Astrocyte of the spinal cord (primary cell): ENCODE measurements at regions not wholly inside any gene's neighbourhood (a gene's known extent, or its start where the extent isn't known, plus 50 kb on each side); places are given as distances from the start of the nearest gene placed in this dataset.

Experiments
- DNase-seq: peaks from one replicate; pipeline ENCODE4 v3.0.0; 2011; ENCODE audit warnings: low read depth, low spot score
- H3K4me3 ChIP-seq: 2 replicates; pipeline ENCODE4 v1.5.1; 2011; ENCODE audit warnings: low read depth, mild to moderate bottlenecking, low read length, moderate library complexity
- CTCF ChIP-seq: IDR thresholded peaks from 2 replicates; pipeline ENCODE4 v1.5.1; 2012; ENCODE audit warnings: low read depth, mild to moderate bottlenecking, low read length, inconsistent platforms
- in situ Hi-C: cut with HindIII; loops from 2 replicates; pipeline ENCODE4 v1.10.0; 2017; ENCODE audit warnings: low sequenced_read_pairs

- TF ChIP-seq CTCF, result no peak
- H3K4me3 ChIP-seq, result no peak overlapping the region
- DNase-seq, result no peak
- in situ Hi-C loops, result no loop called here
Measured at GRCh38 chrX:15163131-15163530, 106.8 kb downstream of the ASB9 start.

- H3K4me3 ChIP-seq, result no peak overlapping the region
- TF ChIP-seq CTCF, result no peak
- in situ Hi-C loops, result no loop called here
- no peak for DNase-seq
Measured at GRCh38 chrX:15160558-15161095, 109.3 kb downstream of the ASB9 start.

GRCh38 chrX:15158736-15159406, 111.0 kb downstream of the ASB9 start:
- DNase-seq, result no peak
- no peak overlapping the region for H3K4me3 ChIP-seq
- in situ Hi-C loops, result no loop called here
- TF ChIP-seq CTCF, result no peak

DNA sequence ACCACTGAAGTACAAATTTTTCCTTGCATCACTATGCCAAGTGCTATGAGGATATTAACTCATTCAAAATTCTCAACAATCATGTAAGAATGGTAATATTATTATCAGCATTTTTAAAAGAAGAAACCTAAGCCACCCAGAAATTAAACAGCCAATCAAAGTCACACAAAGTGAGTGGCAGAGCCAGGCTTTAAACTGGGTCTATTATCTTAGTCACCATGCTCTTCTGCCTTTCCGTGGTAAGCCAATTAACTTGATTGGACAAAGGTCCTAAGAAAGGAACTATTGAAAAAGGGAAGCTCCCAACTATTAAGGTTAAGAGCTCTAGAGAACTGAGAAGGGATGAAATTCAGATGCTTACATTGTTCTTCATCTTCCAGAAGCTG, 111.5 kb downstream of the ASB9 start:
- no peak for TF ChIP-seq CTCF
- DNase-seq, result no peak
- in situ Hi-C loops, result no loop called here
- H3K4me3 ChIP-seq, result no peak overlapping the region

DNA sequence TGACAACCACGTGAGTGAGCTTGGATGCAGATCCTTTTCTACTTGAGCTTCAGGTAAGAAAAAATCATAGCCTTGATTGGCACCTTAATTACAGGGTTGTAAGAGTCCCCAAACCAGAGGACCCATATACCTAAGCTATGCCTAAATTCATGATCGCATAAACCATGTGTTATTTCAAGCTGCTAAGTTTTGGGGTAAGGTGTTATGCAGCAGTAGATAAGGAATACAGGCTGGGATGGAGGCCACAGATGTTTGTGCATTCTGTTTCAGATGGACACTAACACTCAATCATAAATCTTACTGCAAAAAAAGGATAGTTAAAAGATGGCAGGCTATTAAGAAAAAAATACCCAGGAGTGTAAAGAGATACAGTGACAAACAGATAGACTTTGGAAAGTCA, 112.3 kb downstream of the ASB9 start:
- no peak overlapping the region for H3K4me3 ChIP-seq
- TF ChIP-seq CTCF, result no peak
- no peak for DNase-seq
- in situ Hi-C loops, result no loop called here

GRCh38 chrX:15151267-15152186, 118.4 kb downstream of the ASB9 start:
- no peak overlapping the region for H3K4me3 ChIP-seq
- in situ Hi-C loops, result no loop called here
- no peak for TF ChIP-seq CTCF
- DNase-seq, result no peak
